Sciatic nerve (tissue), 2 donors: ENCODE measurements at regions not wholly inside any gene's neighbourhood (a gene's known extent, or its start where the extent isn't known, plus 50 kb on each side); places are given as distances from the start of the nearest gene placed in this dataset.

Source experiments
- ATAC-seq: fragments of 200-7000 bp; cut with Tn5 transposase; one replicate; pipeline ENCODE4 v1.9.1; 2020; ENCODE audit warnings: mild to moderate bottlenecking, moderate library complexity
- DNase-seq: peaks from one replicate; pipeline ENCODE4 v3.0.0-alpha.2; 2020; ENCODE audit warnings: low spot score
- intact Hi-C: fragments of 100-400 bp; cut with DNase I; formaldehyde crosslinking; loops from one replicate; pipeline ENCODE4 v1.14.2; 2022
- donor health status: DM: no; HTN: no; CAD: no.
- donor health status: DM: no; HTN: no; CAD: no.

GRCh38 chr22:47782328-47783075, 1020.1 kb downstream of the TBC1D22A start:
- no peak for ATAC-seq
- no peak for DNase-seq
- intact Hi-C loops, result no loop called here

GRCh38 chr22:47781427-47782111, 1019.1 kb downstream of the TBC1D22A start:
- no peak for DNase-seq
- intact Hi-C loops, result no loop called here
- no peak for ATAC-seq

- intact Hi-C loops, result no loop called here
- DNase-seq (no peak), ATAC-seq (no peak)
Observed at GRCh38 chr22:47781024-47781423, 1018.6 kb downstream of the TBC1D22A start.

- DNase-seq, result no peak
- intact Hi-C loops, result no loop called here
Observed at GRCh38 chr22:47780281-47780875, 1017.9 kb downstream of the TBC1D22A start.

GRCh38 chr22:47779474-47779873, 1017.0 kb downstream of the TBC1D22A start:
- intact Hi-C loops, result no loop called here
- DNase-seq (no peak), ATAC-seq (no peak)

More at GRCh38 chr22:47780281-47780875, 1017.9 kb downstream of the TBC1D22A start:
- ATAC-seq, result no peak

GRCh38 chr22:47778160-47778658, 1015.8 kb downstream of the TBC1D22A start:
- ATAC-seq (no peak), DNase-seq (no peak)
- intact Hi-C loops, result no loop called here

GRCh38 chr22:47777426-47777825, 1015.0 kb downstream of the TBC1D22A start:
- intact Hi-C loops, result no loop called here

GRCh38 chr22:47776329-47776728, 1013.9 kb downstream of the TBC1D22A start:
- no peak for DNase-seq
- intact Hi-C loops, result no loop called here
- no peak for ATAC-seq

More at GRCh38 chr22:47777426-47777825, 1015.0 kb downstream of the TBC1D22A start:
- DNase-seq (no peak), ATAC-seq (no peak)

GRCh38 chr22:47775686-47776085, 1013.2 kb downstream of the TBC1D22A start:
- ATAC-seq (no peak), DNase-seq (no peak)
- intact Hi-C loops, result no loop called here

- DNase-seq (no peak), ATAC-seq (no peak)
- intact Hi-C loops, result no loop called here
Observed at GRCh38 chr22:47775191-47775590, 1012.7 kb downstream of the TBC1D22A start.

GRCh38 chr22:47773635-47774034, 1011.2 kb downstream of the TBC1D22A start:
- no peak for DNase-seq
- intact Hi-C loops, result no loop called here
- ATAC-seq, result no peak

GRCh38 chr22:47772864-47773263, 1010.4 kb downstream of the TBC1D22A start:
- ATAC-seq (no peak), DNase-seq (no peak)
- intact Hi-C loops, result no loop called here

GRCh38 chr22:47769652-47770051, 1007.2 kb downstream of the TBC1D22A start:
- intact Hi-C loops, result no loop called here
- ATAC-seq, result no peak
- DNase-seq, result no peak

- ATAC-seq, result no peak
- intact Hi-C loops, result no loop called here
- no peak for DNase-seq
Observed at GRCh38 chr22:47768027-47768426, 1005.6 kb downstream of the TBC1D22A start.

- intact Hi-C loops, result no loop called here
- ATAC-seq, result no peak
- no peak for DNase-seq
Observed at GRCh38 chr22:47767403-47767802, 1005.0 kb downstream of the TBC1D22A start.

GRCh38 chr22:47765757-47766156, 1003.3 kb downstream of the TBC1D22A start:
- ATAC-seq (no peak), DNase-seq (no peak)
- intact Hi-C loops, result no loop called here

- DNase-seq, result no peak
- ATAC-seq, result no peak
- intact Hi-C loops, result no loop called here
Observed at GRCh38 chr22:47762141-47762540, 999.7 kb downstream of the TBC1D22A start.

GRCh38 chr22:47759909-47760308, 997.5 kb downstream of the TBC1D22A start:
- intact Hi-C loops, result no loop called here
- ATAC-seq (no peak), DNase-seq (no peak)

- ATAC-seq (no peak), DNase-seq (no peak)
- intact Hi-C loops, result no loop called here
Observed at GRCh38 chr22:47757741-47758140, 995.3 kb downstream of the TBC1D22A start.

GRCh38 chr22:47750086-47750485, 987.6 kb downstream of the TBC1D22A start:
- DNase-seq, result no peak
- ATAC-seq, result no peak
- intact Hi-C loops, result no loop called here
